H9 (cell line): ENCODE measurements at regions not wholly inside any gene's neighbourhood (a gene's known extent, or its start where the extent isn't known, plus 50 kb on each side); places are given as distances from the start of the nearest gene placed in this dataset.

Source experiments
- DNase-seq: peaks from one replicate; pipeline ENCODE4 v3.0.0-alpha.2; 2017
- H2AFZ ChIP-seq: one replicate; pipeline ENCODE4 v1.6.1; 2013; ENCODE audit warnings: mild to moderate bottlenecking, low read length, control low read depth, moderate library complexity
- H2AK5ac ChIP-seq: 2 replicates; pipeline ENCODE4 v1.6.1; 2013; ENCODE audit warnings: low read length, control low read depth, mixed read lengths; ENCODE audit not compliant: insufficient read length
- H2BK120ac ChIP-seq: one replicate; pipeline ENCODE4 v1.6.1; 2013; ENCODE audit warnings: low read depth, mild to moderate bottlenecking, low read length, control low read depth, inconsistent platforms; ENCODE audit not compliant: poor library complexity, severe bottlenecking
- H2BK12ac ChIP-seq: 2 replicates; pipeline ENCODE4 v1.6.1; 2013; ENCODE audit warnings: low read length, control low read depth, mixed read lengths, low read depth; ENCODE audit not compliant: insufficient read length
- H2BK15ac ChIP-seq: 2 replicates; pipeline ENCODE4 v1.6.1; 2013; ENCODE audit warnings: low read depth, low read length, control low read depth
- H2BK20ac ChIP-seq: one replicate; pipeline ENCODE4 v1.6.1; 2013; ENCODE audit warnings: low read depth, mild to moderate bottlenecking, low read length, control low read depth, inconsistent platforms; ENCODE audit not compliant: poor library complexity, severe bottlenecking
- H2BK5ac ChIP-seq: 2 replicates; pipeline ENCODE4 v1.6.1; 2013; ENCODE audit warnings: low read length, control low read depth, mixed read lengths; ENCODE audit not compliant: insufficient read length
- H3K14ac ChIP-seq: 2 replicates; pipeline ENCODE4 v1.6.1; 2013; ENCODE audit warnings: low read length, control low read depth; ENCODE audit not compliant: insufficient read depth
- H3K18ac ChIP-seq: 2 replicates; pipeline ENCODE4 v1.6.1; 2013; ENCODE audit warnings: low read depth, mild to moderate bottlenecking, mixed read lengths, low read length, control low read depth; ENCODE audit not compliant: insufficient read length
- H3K23ac ChIP-seq: 2 replicates; pipeline ENCODE4 v1.6.1; 2013; ENCODE audit warnings: low read length, control low read depth, mixed read lengths, low read depth; ENCODE audit not compliant: insufficient read length
- H3K23me2 ChIP-seq: 2 replicates; pipeline ENCODE4 v1.6.1; 2013; ENCODE audit warnings: low read depth, mild to moderate bottlenecking, mixed read lengths, low read length, control low read depth; ENCODE audit not compliant: insufficient read length, poor library complexity, severe bottlenecking
- H3K27ac ChIP-seq: 2 replicates; pipeline ENCODE4 v1.5.1; 2013; ENCODE audit warnings: low read length, control low read depth, mixed read lengths, low read depth; ENCODE audit not compliant: insufficient read length
- H3K27me3 ChIP-seq: 2 replicates; pipeline ENCODE4 v1.6.1; 2013; ENCODE audit warnings: low read length, control low read depth, inconsistent platforms; ENCODE audit not compliant: insufficient read depth
- H3K4ac ChIP-seq: 2 replicates; pipeline ENCODE4 v1.6.1; 2013; ENCODE audit warnings: low read depth, mild to moderate bottlenecking, control low read depth, inconsistent platforms, low read length, moderate library complexity
- H3K4me1 ChIP-seq: 2 replicates; pipeline ENCODE4 v1.6.1; 2013; ENCODE audit warnings: low read length, control low read depth, inconsistent platforms; ENCODE audit not compliant: insufficient read depth
- H3K4me2 ChIP-seq: 2 replicates; pipeline ENCODE4 v1.6.1; 2013; ENCODE audit warnings: low read length, control low read depth, mixed read lengths; ENCODE audit not compliant: insufficient read length, insufficient read depth
- H3K56ac ChIP-seq: 2 replicates; pipeline ENCODE4 v1.6.1; 2013; ENCODE audit warnings: low read depth, mild to moderate bottlenecking, mixed read lengths, low read length, control low read depth; ENCODE audit not compliant: insufficient read length
- H3K79me1 ChIP-seq: 2 replicates; pipeline ENCODE4 v1.6.1; 2013; ENCODE audit warnings: low read depth, mild to moderate bottlenecking, moderate library complexity, low read length, control low read depth, inconsistent platforms; ENCODE audit not compliant: insufficient read depth, poor library complexity, severe bottlenecking
- H3K79me2 ChIP-seq: 2 replicates; pipeline ENCODE4 v1.6.1; 2013; ENCODE audit warnings: low read length, control low read depth, inconsistent platforms; ENCODE audit not compliant: insufficient read depth
- H3K9ac ChIP-seq: 2 replicates; pipeline ENCODE4 v1.6.1; 2013; ENCODE audit warnings: low read length, control low read depth, mixed read lengths; ENCODE audit not compliant: insufficient read length; ENCODE audit errors: extremely low read depth
- H3K9me3 ChIP-seq: one replicate; pipeline ENCODE4 v1.6.1; 2013; ENCODE audit warnings: low read depth, low read length, inconsistent platforms; ENCODE audit not compliant: control insufficient read depth
- H3T11ph ChIP-seq: one replicate; pipeline ENCODE4 v1.6.1; 2013; ENCODE audit warnings: mild to moderate bottlenecking, low read length, control low read depth, inconsistent platforms
- H4K20me1 ChIP-seq: one replicate; pipeline ENCODE4 v1.6.1; 2013; ENCODE audit not compliant: control insufficient read depth, insufficient read length, insufficient read depth
- H4K5ac ChIP-seq: 2 replicates; pipeline ENCODE4 v1.6.1; 2013; ENCODE audit warnings: low read depth, mild to moderate bottlenecking, mixed read lengths, low read length, control low read depth; ENCODE audit not compliant: insufficient read length
- H4K8ac ChIP-seq: replicated peaks from 2 replicates; pipeline ENCODE4 v1.6.1; 2013; ENCODE audit warnings: low read length, control low read depth, mixed read lengths, low read depth; ENCODE audit not compliant: insufficient read length
- H4K91ac ChIP-seq: 2 replicates; pipeline ENCODE4 v1.6.1; 2013; ENCODE audit warnings: low read depth, mild to moderate bottlenecking, moderate library complexity, mixed read lengths, low read length, control low read depth; ENCODE audit not compliant: insufficient read length
- H3K27ac Mint-ChIP-seq, 3 experiments: 2 replicates in 2 of 3; 3 replicates in 1 of 3; pipeline ENCODE4 v1.8.0; 2020 to 2021; ENCODE audit warnings: mixed read lengths in 3 of 3, mild to moderate bottlenecking in 1 of 3, moderate library complexity in 1 of 3
- H3K27me3 Mint-ChIP-seq: 2 replicates; pipeline ENCODE4 v1.8.0; 2021; ENCODE audit warnings: low read depth, mild to moderate bottlenecking, moderate library complexity, mixed read lengths
- H3K36me3 Mint-ChIP-seq, 3 experiments: 2 replicates in 2 of 3; 3 replicates in 1 of 3; pipeline ENCODE4 v1.8.0; 2020 to 2021; ENCODE audit warnings: low read depth in 3 of 3, mixed read lengths in 3 of 3; ENCODE audit not compliant: insufficient read depth in 1 of 3
- H3K4me1 Mint-ChIP-seq, 2 experiments: 2 replicates each; pipeline ENCODE4 v1.8.0; 2020; ENCODE audit warnings: mixed read lengths in 2 of 2
- H3K4me3 Mint-ChIP-seq, 2 experiments: 2 replicates in 1 of 2; 3 replicates in 1 of 2; pipeline ENCODE4 v1.8.0; 2020 to 2021; ENCODE audit warnings: mild to moderate bottlenecking in 2 of 2, mixed read lengths in 2 of 2, moderate library complexity in 1 of 2
- H3K9me3 Mint-ChIP-seq, 2 experiments: 2 replicates in 1 of 2; 3 replicates in 1 of 2; pipeline ENCODE4 v1.8.0; 2020; ENCODE audit warnings: mild to moderate bottlenecking in 2 of 2, mixed read lengths in 2 of 2, moderate library complexity in 1 of 2
- CTCF ChIP-seq: fragments of 200-600 bp; sonication (generic); conservative IDR thresholded peaks from 3 replicates; pipeline ENCODE4 v1.8.0; 2021; ENCODE audit warnings: antibody characterized with exemption, mild to moderate bottlenecking
- WGBS: extraction: QIAGEN DNeasy Blood & Tissue Kit; methylation state at CpG from one replicate; pipeline ENCODE4 v1.1.7; 2013; ENCODE audit warnings: missing lambda C conversion rate, low lambda C conversion rate, mixed read lengths; ENCODE audit not compliant: insufficient read length; ENCODE audit errors: extremely low coverage; 5-methylcytosine and 5-hydroxymethylcytosine counted together

GRCh38 chr14:83314764-83315163 is 1781.1 kb upstream of the SEL1L start:
- H3K4me2 ChIP-seq: no peak overlapping the region
- H3K9me3 Mint-ChIP-seq: no peaks in the 10 kb centered on the region
- H3K9me3 ChIP-seq: no peaks in the 10 kb centered on the region
- no peak overlapping the region for H4K8ac ChIP-seq
- no peak overlapping the region for H2BK5ac ChIP-seq
- DNase-seq: no peak
- H3K27me3 ChIP-seq: no peaks in the 10 kb centered on the region
- H2AFZ ChIP-seq: no peak overlapping the region
- H3K4me1 ChIP-seq: no peaks in the 10 kb centered on the region
- no peak overlapping the region for H2BK15ac ChIP-seq
- H2BK20ac ChIP-seq: no peak overlapping the region
- no peak overlapping the region for H3K14ac ChIP-seq
- no CpG with 5 or more reads among the region's 2 CpGs for WGBS
- H3K27me3 Mint-ChIP-seq: no peaks in the 10 kb centered on the region
- H3K79me1 ChIP-seq: no peaks in the 10 kb centered on the region
- H2AK5ac ChIP-seq: no peak overlapping the region
- H3K36me3 Mint-ChIP-seq: no peaks in the 10 kb centered on the region
- no peak overlapping the region for H2BK120ac ChIP-seq
- H3K18ac ChIP-seq: no peak overlapping the region
- H4K91ac ChIP-seq: no peak overlapping the region
- H3K27ac Mint-ChIP-seq: no peak overlapping the region
- H3K4me1 Mint-ChIP-seq: peaks cover 14% of the 10 kb centered on the region in 2 experiments
- H4K5ac ChIP-seq: no peak overlapping the region
- H3T11ph ChIP-seq: no peak overlapping the region
- H4K20me1 ChIP-seq: no peaks in the 10 kb centered on the region
- H3K79me2 ChIP-seq: no peaks in the 10 kb centered on the region
- no peak overlapping the region for H3K56ac ChIP-seq
- H3K4ac ChIP-seq: no peak overlapping the region
- H3K27ac ChIP-seq: no peak overlapping the region
- no peak overlapping the region for H2BK12ac ChIP-seq
- H3K9ac ChIP-seq: no peak overlapping the region
- no peak overlapping the region for H3K23ac ChIP-seq
- TF ChIP-seq CTCF: no peak
- H3K23me2 ChIP-seq: no peaks in the 10 kb centered on the region
- H3K4me3 Mint-ChIP-seq: no peak overlapping the region
